ENCODE measurements at regions not wholly inside any gene's neighbourhood (a gene's known extent, or its start where the extent isn't known, plus 50 kb on each side); places are given as distances from the start of the nearest gene placed in this dataset.

DNA sequence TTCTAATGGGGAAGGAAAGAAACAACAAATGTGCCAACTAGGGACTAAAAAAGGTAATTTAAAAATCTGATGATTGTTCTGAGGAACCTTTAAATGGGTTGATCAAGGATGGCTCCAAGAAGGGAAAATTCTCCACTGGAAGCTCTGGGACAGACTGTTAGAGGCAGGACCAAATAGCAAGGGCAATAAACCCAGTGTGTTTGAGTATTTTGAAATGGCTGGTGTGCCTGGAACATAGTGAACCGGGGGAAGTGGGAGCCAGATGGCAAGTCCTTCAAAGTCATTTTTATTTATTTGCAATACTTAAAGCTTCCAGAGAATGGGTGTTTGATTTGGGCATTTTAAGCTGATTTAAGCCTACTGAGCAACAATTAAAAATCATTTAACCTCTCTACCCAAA, 587.7 kb upstream of the MEF2C start:
- FAIRE-seq, result no peak

DNA sequence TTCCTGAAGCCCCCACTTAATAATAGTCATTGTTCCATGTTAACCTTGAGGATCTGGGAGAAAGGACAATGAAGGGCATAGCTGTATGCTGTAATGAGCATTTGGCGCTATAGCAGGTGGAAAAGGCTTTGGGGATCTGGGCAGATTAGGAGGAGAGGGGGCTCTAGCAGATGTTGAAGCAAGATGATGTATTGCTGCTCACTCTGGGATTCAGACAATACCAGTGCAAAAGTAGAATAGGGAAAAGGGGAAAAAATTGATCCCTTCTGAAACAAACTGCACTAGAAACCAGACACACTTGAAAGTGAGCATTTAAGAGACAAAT, 575.3 kb upstream of the MEF2C start:
- Mint-ChIP-seq H3K9me3 (ENCODE audit: unreplicated experiment) (no peaks in the 10 kb centered on the region), H3K27ac (ENCODE audit: unreplicated experiment) (no peak overlapping the region), H3K4me3 (ENCODE audit: unreplicated experiment) (no peak overlapping the region), H3K36me3 (ENCODE audit: low read depth, unreplicated experiment) (no peaks in the 10 kb centered on the region), H3K4me1 (ENCODE audit: low read depth, unreplicated experiment) (peaks cover 12% of the 10 kb centered on the region), H3K27me3 (ENCODE audit: low read depth, unreplicated experiment) (no peaks in the 10 kb centered on the region)
- H3K36me3 ChIP-seq (ENCODE audit: insufficient read depth, low read length), result no peaks in the 10 kb centered on the region
- H4K20me1 ChIP-seq (ENCODE audit: insufficient read depth, low read length), result no peaks in the 10 kb centered on the region
- no peak overlapping the region for H3K4me2 ChIP-seq (ENCODE audit: low read length)
- H3K9ac ChIP-seq (ENCODE audit: low read length), result no peak overlapping the region
- no peak overlapping the region for H3K27ac ChIP-seq (ENCODE audit: low read depth, low read length)
- no peaks in the 10 kb centered on the region for H3K4me1 ChIP-seq (ENCODE audit: insufficient read depth, low read length)
- H3K9me3 ChIP-seq (ENCODE audit: insufficient read depth, low read depth, low read length), result no peaks in the 10 kb centered on the region
- no peak overlapping the region for H2AFZ ChIP-seq (ENCODE audit: low read depth, low read length)
- no peaks in the 10 kb centered on the region for H3K79me2 ChIP-seq (ENCODE audit: insufficient read depth, low read length)
- no peaks in the 10 kb centered on the region for H3K27me3 ChIP-seq (ENCODE audit: insufficient read depth, low read length)
- FAIRE-seq (no peak), DNase-seq (ENCODE audit: low read depth) (no peak)
- no peak overlapping the region for H3K4me3 ChIP-seq (ENCODE audit: insufficient read depth, low read depth, low read length)
- no peak for TF ChIP-seq CTCF (IDR thresholded peaks at IDR 0.05; ENCODE audit: insufficient read depth, low read depth, low read length)
- no peak for TF ChIP-seq EZH2 (IDR thresholded peaks at IDR 0.05; ENCODE audit: insufficient read depth, low read length)

More for the DNA sequence above, 587.7 kb upstream of the MEF2C start:
- Mint-ChIP-seq H3K9me3 (ENCODE audit: unreplicated experiment) (no peaks in the 10 kb centered on the region), H3K4me3 (ENCODE audit: unreplicated experiment) (no peak overlapping the region), H3K4me1 (ENCODE audit: low read depth, unreplicated experiment) (peaks cover 2% of the 10 kb centered on the region), H3K27me3 (ENCODE audit: low read depth, unreplicated experiment) (no peaks in the 10 kb centered on the region), H3K36me3 (ENCODE audit: low read depth, unreplicated experiment) (no peaks in the 10 kb centered on the region), H3K27ac (ENCODE audit: unreplicated experiment) (no peak overlapping the region)
- no peak overlapping the region for H3K4me3 ChIP-seq (ENCODE audit: insufficient read depth, low read depth, low read length)
- H3K4me1 ChIP-seq (ENCODE audit: insufficient read depth, low read length), result peaks cover 2% of the 10 kb centered on the region
- no peaks in the 10 kb centered on the region for H3K9me3 ChIP-seq (ENCODE audit: insufficient read depth, low read depth, low read length)
- no peaks in the 10 kb centered on the region for H3K27me3 ChIP-seq (ENCODE audit: insufficient read depth, low read length)
- H3K27ac ChIP-seq (ENCODE audit: low read depth, low read length), result no peak overlapping the region
- no peak overlapping the region for H3K9ac ChIP-seq (ENCODE audit: low read length)
- H4K20me1 ChIP-seq (ENCODE audit: insufficient read depth, low read length), result no peaks in the 10 kb centered on the region
- no peaks in the 10 kb centered on the region for H3K79me2 ChIP-seq (ENCODE audit: insufficient read depth, low read length)
- DNase-seq (ENCODE audit: low read depth), result no peak
- no peak overlapping the region for H3K4me2 ChIP-seq (ENCODE audit: low read length)
- TF ChIP-seq EZH2 (IDR thresholded peaks at IDR 0.05; ENCODE audit: insufficient read depth, low read length) (no peak), CTCF (IDR thresholded peaks at IDR 0.05; ENCODE audit: insufficient read depth, low read depth, low read length) (no peak)
- no peaks in the 10 kb centered on the region for H3K36me3 ChIP-seq (ENCODE audit: insufficient read depth, low read length)
- no peak overlapping the region for H2AFZ ChIP-seq (ENCODE audit: low read depth, low read length)

DNA sequence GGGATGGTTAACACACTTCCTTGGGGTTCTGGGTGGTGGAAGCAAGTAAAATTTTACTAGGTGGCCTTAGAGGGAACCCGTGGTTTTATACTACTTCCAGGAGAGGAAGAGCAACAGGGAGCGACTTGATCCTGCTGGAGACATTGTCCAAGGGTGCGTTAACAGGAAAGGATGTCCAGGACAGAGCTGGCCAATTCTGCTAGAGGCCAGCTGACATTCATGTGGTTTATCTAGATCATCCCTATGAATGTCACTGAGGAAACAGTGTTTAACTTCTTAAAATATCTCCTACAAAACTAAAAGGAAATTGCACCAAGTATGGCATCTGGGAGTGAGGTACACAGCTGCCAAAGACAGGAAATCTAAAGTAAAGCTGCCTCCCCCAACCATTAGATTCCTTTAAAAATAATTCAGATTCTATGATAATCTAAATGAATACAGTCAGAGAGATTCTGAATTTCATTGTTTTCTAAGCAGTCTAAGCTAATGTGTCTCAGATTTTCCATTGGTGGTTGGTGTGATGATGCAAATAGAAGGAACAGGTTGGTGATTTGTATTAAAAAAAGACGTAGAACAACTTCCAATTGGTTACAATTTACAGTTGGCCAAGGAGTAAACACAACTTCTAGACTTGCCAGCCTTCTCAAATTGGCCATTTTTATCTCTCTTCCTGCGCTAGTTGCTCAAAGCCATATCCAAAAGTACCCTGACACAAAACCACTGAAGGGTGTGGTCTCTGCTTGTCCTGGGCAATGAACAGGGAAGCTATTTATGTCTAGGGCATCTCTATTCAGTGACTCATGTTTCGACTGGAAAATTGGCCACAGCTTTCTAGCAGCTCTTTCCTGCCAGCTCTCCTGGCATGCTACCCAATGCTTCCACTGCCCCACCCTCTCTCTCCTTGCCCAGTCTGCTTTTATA, 574.7 kb upstream of the MEF2C start:
- Mint-ChIP-seq H3K27ac (ENCODE audit: unreplicated experiment) (no peak overlapping the region), H3K36me3 (ENCODE audit: low read depth, unreplicated experiment) (no peaks in the 10 kb centered on the region), H3K4me1 (ENCODE audit: low read depth, unreplicated experiment) (peaks cover 12% of the 10 kb centered on the region), H3K27me3 (ENCODE audit: low read depth, unreplicated experiment) (no peaks in the 10 kb centered on the region), H3K9me3 (ENCODE audit: unreplicated experiment) (no peaks in the 10 kb centered on the region), H3K4me3 (ENCODE audit: unreplicated experiment) (no peak overlapping the region)
- H3K27me3 ChIP-seq (ENCODE audit: insufficient read depth, low read length), result no peaks in the 10 kb centered on the region
- no peaks in the 10 kb centered on the region for H3K4me1 ChIP-seq (ENCODE audit: insufficient read depth, low read length)
- no peak overlapping the region for H2AFZ ChIP-seq (ENCODE audit: low read depth, low read length)
- TF ChIP-seq EZH2 (IDR thresholded peaks at IDR 0.05; ENCODE audit: insufficient read depth, low read length) (no peak), CTCF (IDR thresholded peaks at IDR 0.05; ENCODE audit: insufficient read depth, low read depth, low read length) (no peak)
- no peaks in the 10 kb centered on the region for H4K20me1 ChIP-seq (ENCODE audit: insufficient read depth, low read length)
- no peaks in the 10 kb centered on the region for H3K79me2 ChIP-seq (ENCODE audit: insufficient read depth, low read length)
- peak overlapping the region; percentile 31 for H3K4me2 ChIP-seq (ENCODE audit: low read length)
- no peak overlapping the region for H3K27ac ChIP-seq (ENCODE audit: low read depth, low read length)
- peak; percentile 80 for DNase-seq (ENCODE audit: low read depth)
- H3K9ac ChIP-seq (ENCODE audit: low read length), result no peak overlapping the region
- peak; percentile 94 for FAIRE-seq
- H3K4me3 ChIP-seq (ENCODE audit: insufficient read depth, low read depth, low read length), result no peak overlapping the region
- no peaks in the 10 kb centered on the region for H3K36me3 ChIP-seq (ENCODE audit: insufficient read depth, low read length)
- H3K9me3 ChIP-seq (ENCODE audit: insufficient read depth, low read depth, low read length), result no peaks in the 10 kb centered on the region
